ENCODE measurements at regions not wholly inside any gene's neighbourhood (a gene's known extent, or its start where the extent isn't known, plus 50 kb on each side); places are given as distances from the start of the nearest gene placed in this dataset.
"Not testable (repeated sequence)": the region's sequence is repeated elsewhere in the genome, so short reads cannot be mapped to it uniquely, and the experiment has no call there.

DNA sequence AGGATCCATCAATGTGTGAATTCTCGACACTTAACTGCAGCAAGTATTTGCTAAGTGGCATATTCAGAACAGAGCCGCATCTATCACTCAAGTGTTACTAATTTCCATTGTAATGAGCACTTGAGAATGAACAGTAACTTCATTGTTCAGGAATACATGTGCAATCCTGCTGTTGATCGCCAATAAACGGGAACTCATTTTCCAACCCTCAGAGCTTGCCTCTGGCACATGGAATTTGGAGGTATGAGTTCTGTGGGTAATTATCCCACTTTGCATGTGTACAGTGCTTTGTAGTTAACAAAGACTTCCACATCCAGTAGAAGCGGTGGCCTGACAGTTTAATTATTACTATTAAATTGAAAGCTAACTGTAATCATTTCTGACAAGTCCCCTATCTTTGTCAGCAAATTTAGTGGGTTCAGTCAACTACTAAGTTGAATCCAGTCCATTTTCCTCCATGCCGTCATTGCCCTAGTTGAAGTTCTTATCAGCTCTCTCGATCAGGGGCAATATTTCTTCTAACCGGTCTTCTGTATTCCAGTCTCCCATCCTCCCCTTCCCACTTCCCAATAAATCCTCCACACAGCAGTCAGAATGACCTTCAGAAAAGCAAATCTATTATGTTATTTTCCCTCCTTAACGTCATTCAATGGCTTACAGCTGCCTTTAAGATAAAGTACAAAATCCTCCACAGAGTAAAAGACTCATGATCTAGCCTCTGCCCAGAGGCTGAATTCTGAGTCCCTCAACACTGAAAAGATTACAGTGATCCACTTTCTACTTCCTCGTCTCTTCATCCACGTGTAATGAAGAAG is 62.4 kb upstream of the GBA3 start:
- not testable (repeated sequence) for DNase-seq (ENCODE audit: low spot score)

DNA sequence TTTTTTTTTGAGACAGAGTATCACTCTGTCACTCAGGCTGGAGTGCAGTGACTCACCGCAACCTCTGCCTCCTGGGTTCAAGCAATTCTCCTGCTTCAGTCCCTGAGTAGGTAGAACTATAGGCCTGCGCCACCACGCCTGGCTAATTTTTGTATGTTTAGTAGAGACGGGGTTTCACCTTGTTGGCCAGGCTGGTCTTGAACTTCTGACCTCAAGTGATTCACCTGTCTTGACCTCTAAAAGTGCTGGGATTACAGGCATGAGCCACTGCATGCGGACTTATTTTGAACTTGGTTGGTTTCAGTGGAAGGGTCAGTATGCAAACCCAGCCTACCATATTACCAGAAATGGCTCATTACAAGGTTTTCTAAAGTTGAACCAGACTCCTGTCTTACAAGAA is 61.6 kb upstream of the GBA3 start:
- not testable (repeated sequence) for DNase-seq (ENCODE audit: low spot score)

DNA sequence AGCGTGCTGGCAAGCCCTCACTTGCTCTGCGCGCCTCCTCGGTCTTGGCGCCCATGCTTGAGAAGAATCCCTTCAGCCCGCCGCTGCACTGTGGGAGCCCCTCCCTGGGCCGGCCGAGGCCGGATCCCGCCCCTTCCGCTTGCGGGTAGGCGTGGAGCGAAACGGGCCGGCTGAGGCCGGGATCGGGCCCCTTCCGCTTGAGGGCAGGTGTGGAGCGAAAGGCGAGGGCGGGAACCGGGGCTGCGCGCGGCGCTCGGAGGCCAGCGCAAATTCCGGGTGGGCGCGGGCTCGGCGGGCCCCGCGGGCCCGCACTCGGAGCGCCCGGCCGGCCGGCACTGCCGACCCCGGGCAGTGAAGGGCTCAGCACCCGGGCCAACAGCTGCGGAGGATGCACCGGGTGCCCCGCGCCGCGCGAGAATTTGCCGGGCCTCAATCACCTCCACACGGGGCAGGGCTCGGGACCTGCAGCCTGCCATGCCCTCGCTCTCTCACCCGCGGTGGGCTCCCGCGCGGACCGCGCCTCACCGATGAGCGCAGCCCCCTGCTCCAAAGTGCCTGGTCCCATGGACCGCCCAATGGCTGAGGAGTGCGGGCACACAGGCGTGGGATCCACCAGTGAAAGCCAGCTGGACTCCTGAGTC is 58.1 kb upstream of the GBA3 start:
- DNase-seq (ENCODE audit: low spot score): no peak

DNA sequence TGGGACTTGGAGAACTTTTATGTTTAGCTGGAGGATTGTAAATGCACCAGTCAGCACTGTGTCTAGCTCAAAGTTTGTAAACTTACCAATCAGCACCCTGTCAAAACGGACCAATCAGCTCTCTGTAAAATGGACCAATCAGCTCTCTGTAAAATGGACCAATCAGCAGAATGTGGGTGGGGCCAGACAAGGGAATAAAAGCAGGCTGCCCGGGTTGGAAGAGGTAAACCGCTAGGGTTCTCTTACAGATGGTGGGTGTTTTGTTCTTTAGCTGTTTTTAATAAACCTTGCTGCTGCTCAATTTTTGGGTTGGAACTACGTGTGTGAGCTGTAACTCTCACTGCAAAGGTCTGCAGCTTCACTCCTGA is 57.6 kb upstream of the GBA3 start:
- not testable (repeated sequence) for DNase-seq (ENCODE audit: low spot score)

DNA sequence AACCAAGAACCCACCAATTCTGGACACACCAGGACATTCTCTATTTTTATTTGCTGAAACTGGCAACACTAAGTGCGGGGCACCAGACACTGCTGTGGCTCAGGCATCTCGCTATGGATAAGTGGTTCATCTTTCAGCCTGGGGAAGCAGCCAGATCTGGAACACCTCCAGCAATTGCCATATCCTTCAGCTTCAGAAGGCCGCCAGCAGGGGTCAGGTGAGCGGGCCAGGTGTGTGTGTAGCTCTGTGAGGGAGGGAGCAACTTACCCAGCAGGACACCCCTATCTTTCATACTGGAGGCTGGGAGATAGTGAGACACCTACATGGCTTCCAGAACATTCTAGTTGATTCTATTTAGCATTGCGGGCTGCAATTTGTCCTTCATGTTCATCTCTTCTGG is 57.0 kb upstream of the GBA3 start:
- DNase-seq (ENCODE audit: low spot score): no peak

DNA sequence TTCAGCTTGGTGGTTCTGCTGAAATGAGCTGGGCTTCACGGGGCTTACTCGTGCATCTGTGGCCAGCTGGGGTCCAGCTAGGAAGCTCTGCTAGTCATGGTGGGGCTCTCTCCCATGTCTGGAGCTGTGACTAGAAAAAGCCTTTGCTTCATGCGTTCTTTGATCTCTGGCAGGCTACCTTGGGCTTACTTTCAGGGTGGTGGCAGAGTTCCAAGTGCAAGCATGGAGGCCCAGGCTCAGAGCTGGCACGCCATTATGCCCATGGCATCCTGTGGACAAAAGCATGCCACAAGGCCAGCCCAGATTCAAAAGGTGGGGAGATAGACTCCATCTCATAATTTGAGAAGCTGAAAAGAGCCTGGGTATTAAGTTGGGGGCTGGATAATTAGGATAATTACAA is 55.4 kb upstream of the GBA3 start:
- DNase-seq (ENCODE audit: low spot score): no peak
